ENCODE measurements at regions not wholly inside any gene's neighbourhood (a gene's known extent, or its start where the extent isn't known, plus 50 kb on each side); places are given as distances from the start of the nearest gene placed in this dataset.
"Not testable (repeated sequence)": the region's sequence is repeated elsewhere in the genome, so short reads cannot be mapped to it uniquely, and the experiment has no call there.

DNA sequence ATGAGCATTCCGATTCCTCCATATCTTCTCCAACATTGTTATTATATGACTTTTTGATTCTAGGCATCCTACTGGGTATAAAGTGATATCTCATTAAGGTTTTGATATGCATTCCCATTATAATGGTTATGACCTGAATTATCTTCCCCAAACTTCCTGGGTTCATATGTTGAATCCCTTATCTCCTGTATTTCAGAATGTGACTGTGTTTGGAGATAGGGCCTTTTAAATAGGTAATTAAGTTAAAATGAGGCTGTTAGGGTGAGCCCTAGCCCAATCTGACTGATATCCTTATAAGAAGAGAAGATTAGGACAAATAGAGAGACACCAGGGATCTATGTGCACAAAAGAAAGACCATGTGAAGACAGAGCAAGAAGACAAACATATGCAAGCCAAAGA, 96.9 kb upstream of the PMCH start:
- H4K20me1 ChIP-seq (ENCODE audit: control insufficient read depth, insufficient read depth, insufficient read length), result no peaks in the 10 kb centered on the region
- H3K18ac ChIP-seq (ENCODE audit: insufficient read length, low read depth, low read length), result no peak overlapping the region
- no peak overlapping the region for H2BK120ac ChIP-seq (ENCODE audit: low read depth, low read length, poor library complexity, severe bottlenecking)

DNA sequence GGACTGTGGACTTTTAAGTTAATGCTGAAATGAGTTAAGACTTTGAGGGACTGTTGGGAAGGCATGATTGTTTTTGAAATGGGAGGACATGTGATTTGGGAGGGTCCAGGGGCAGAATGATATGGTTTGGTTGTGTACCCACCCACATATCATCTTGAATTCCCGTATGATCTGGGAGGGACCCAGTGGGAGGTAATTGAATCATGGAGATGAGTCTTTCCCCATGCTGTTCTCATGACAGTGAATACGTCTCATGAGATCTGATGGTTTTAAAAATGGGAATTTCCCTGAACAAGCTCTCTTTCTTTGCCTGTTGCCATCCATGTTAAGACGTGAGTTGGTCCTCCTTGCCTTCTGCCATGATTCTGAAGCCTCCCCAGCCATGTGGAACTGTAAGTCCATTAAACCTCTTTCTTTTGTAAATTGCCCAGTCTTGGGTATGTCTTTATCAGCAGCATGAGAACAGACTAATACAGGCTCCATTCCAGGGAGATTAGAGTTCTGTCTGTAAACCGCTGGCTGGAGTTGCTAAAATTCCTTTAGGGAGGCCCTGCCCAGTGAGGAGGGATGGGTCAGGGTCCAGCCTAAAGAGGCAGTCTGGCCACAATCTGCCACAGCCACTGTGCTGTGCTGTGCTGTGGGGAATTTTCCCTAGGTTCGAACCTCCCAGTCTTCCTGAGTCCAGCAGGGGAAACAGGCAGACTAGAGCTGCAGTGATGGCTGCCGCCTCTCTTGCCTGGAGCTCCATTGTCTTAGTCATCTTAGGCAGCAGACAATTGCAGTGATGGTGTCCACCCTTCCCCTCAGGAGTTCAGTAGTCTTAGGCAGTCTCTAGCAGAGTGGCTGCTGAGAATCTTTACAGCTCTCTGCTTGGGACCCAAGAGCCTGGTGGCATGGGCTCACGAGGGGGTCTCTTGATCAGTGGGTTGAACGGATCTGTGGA, 94.1 kb upstream of the PMCH start:
- H3K4me2 ChIP-seq (ENCODE audit: insufficient read depth, insufficient read length, low read length); H3K4me3 Mint-ChIP-seq; H3K27ac Mint-ChIP-seq; H3K4me1 Mint-ChIP-seq; H2BK5ac ChIP-seq (ENCODE audit: insufficient read length, low read length); H3K23ac ChIP-seq (ENCODE audit: insufficient read length, low read depth, low read length); H4K91ac ChIP-seq (ENCODE audit: insufficient read length, low read depth, low read length); H3K23me2 ChIP-seq (ENCODE audit: insufficient read length, low read depth, low read length, poor library complexity, severe bottlenecking); H3K27me3 ChIP-seq (ENCODE audit: insufficient read depth, low read length); H2AK5ac ChIP-seq (ENCODE audit: insufficient read length, low read length); H4K20me1 ChIP-seq (ENCODE audit: control insufficient read depth, insufficient read depth, insufficient read length); DNase-seq; H3K14ac ChIP-seq (ENCODE audit: insufficient read depth, low read length); H3K9ac ChIP-seq (ENCODE audit: extremely low read depth, insufficient read length, low read length); H4K8ac ChIP-seq (replicated peaks; ENCODE audit: insufficient read length, low read depth, low read length); H3T11ph ChIP-seq (ENCODE audit: low read length); H3K9me3 ChIP-seq (ENCODE audit: control insufficient read depth, low read depth, low read length); H2BK15ac ChIP-seq (ENCODE audit: low read depth, low read length); H2BK20ac ChIP-seq (ENCODE audit: low read depth, low read length, poor library complexity, severe bottlenecking); H3K4ac ChIP-seq (ENCODE audit: low read depth, low read length); H3K79me1 ChIP-seq (ENCODE audit: insufficient read depth, low read depth, low read length, poor library complexity, severe bottlenecking); H3K56ac ChIP-seq (ENCODE audit: insufficient read length, low read depth, low read length); H3K4me1 ChIP-seq (ENCODE audit: insufficient read depth, low read length); H3K27me3 Mint-ChIP-seq (ENCODE audit: low read depth); H4K5ac ChIP-seq (ENCODE audit: insufficient read length, low read depth, low read length); H3K18ac ChIP-seq (ENCODE audit: insufficient read length, low read depth, low read length); H3K27ac ChIP-seq (ENCODE audit: insufficient read length, low read depth, low read length); H3K79me2 ChIP-seq (ENCODE audit: insufficient read depth, low read length); H2BK120ac ChIP-seq (ENCODE audit: low read depth, low read length, poor library complexity, severe bottlenecking); H2BK12ac ChIP-seq (ENCODE audit: insufficient read length, low read depth, low read length); H2AFZ ChIP-seq (ENCODE audit: low read length): not testable (repeated sequence)
- WGBS (ENCODE audit: extremely low coverage, insufficient read length, low lambda C conversion rate), result no CpG with 5 or more reads among the region's 8 CpGs
- peaks cover 4 to 15% (median 10%) of the 10 kb centered on the region in 3 experiments; a peak in 6 of 7 replicates for H3K36me3 Mint-ChIP-seq (ENCODE audit: insufficient read depth in 1 of 3, low read depth in 3 of 3)
- H3K9me3 Mint-ChIP-seq, result peaks cover 10 to 19% of the 10 kb centered on the region in 2 experiments

More for the DNA sequence above, 96.9 kb upstream of the PMCH start:
- H3K36me3 Mint-ChIP-seq (ENCODE audit: insufficient read depth in 1 of 3, low read depth in 3 of 3), result peaks cover 4 to 14% (median 6%) of the 10 kb centered on the region in 3 experiments; a peak in 6 of 7 replicates
- no peaks in the 10 kb centered on the region for H3K4me1 Mint-ChIP-seq
- no peak overlapping the region for H3K27ac Mint-ChIP-seq
- Histone ChIP-seq H3K9me3 (ENCODE audit: control insufficient read depth, low read depth, low read length) (no peaks in the 10 kb centered on the region), H2AK5ac (ENCODE audit: insufficient read length, low read length) (no peak overlapping the region), H3K23me2 (ENCODE audit: insufficient read length, low read depth, low read length, poor library complexity, severe bottlenecking) (no peaks in the 10 kb centered on the region), H3K4me2 (ENCODE audit: insufficient read depth, insufficient read length, low read length) (no peak overlapping the region), H2BK5ac (ENCODE audit: insufficient read length, low read length) (no peak overlapping the region), H3K79me1 (ENCODE audit: insufficient read depth, low read depth, low read length, poor library complexity, severe bottlenecking) (no peaks in the 10 kb centered on the region), H3K14ac (ENCODE audit: insufficient read depth, low read length) (no peak overlapping the region), H3K27ac (ENCODE audit: insufficient read length, low read depth, low read length) (no peak overlapping the region), H3K79me2 (ENCODE audit: insufficient read depth, low read length) (no peaks in the 10 kb centered on the region), H3K56ac (ENCODE audit: insufficient read length, low read depth, low read length) (no peak overlapping the region), H3K4ac (ENCODE audit: low read depth, low read length) (no peak overlapping the region), H2AFZ (ENCODE audit: low read length) (no peak overlapping the region), H4K5ac (ENCODE audit: insufficient read length, low read depth, low read length) (no peak overlapping the region), H3K4me1 (ENCODE audit: insufficient read depth, low read length) (no peaks in the 10 kb centered on the region), H3T11ph (ENCODE audit: low read length) (no peak overlapping the region), H4K91ac (ENCODE audit: insufficient read length, low read depth, low read length) (no peak overlapping the region), H3K27me3 (ENCODE audit: insufficient read depth, low read length) (no peaks in the 10 kb centered on the region), H2BK12ac (ENCODE audit: insufficient read length, low read depth, low read length) (no peak overlapping the region), H2BK15ac (ENCODE audit: low read depth, low read length) (no peak overlapping the region), H4K8ac (replicated peaks; ENCODE audit: insufficient read length, low read depth, low read length) (no peak overlapping the region), H3K9ac (ENCODE audit: extremely low read depth, insufficient read length, low read length) (no peak overlapping the region), H3K23ac (ENCODE audit: insufficient read length, low read depth, low read length) (no peak overlapping the region), H2BK20ac (ENCODE audit: low read depth, low read length, poor library complexity, severe bottlenecking) (no peak overlapping the region)
- no peak for DNase-seq
- no CpG with 5 or more reads among the region's 1 CpG for WGBS (ENCODE audit: extremely low coverage, insufficient read length, low lambda C conversion rate)
- H3K27me3 Mint-ChIP-seq (ENCODE audit: low read depth), result no peaks in the 10 kb centered on the region
- TF ChIP-seq, protein P1, sequence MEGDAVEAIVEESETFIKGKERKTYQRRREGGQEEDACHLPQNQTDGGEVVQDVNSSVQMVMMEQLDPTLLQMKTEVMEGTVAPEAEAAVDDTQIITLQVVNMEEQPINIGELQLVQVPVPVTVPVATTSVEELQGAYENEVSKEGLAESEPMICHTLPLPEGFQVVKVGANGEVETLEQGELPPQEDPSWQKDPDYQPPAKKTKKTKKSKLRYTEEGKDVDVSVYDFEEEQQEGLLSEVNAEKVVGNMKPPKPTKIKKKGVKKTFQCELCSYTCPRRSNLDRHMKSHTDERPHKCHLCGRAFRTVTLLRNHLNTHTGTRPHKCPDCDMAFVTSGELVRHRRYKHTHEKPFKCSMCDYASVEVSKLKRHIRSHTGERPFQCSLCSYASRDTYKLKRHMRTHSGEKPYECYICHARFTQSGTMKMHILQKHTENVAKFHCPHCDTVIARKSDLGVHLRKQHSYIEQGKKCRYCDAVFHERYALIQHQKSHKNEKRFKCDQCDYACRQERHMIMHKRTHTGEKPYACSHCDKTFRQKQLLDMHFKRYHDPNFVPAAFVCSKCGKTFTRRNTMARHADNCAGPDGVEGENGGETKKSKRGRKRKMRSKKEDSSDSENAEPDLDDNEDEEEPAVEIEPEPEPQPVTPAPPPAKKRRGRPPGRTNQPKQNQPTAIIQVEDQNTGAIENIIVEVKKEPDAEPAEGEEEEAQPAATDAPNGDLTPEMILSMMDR (conservative IDR thresholded peaks at IDR 0.05), result no peak
- H3K4me3 Mint-ChIP-seq, result no peak overlapping the region
- H3K9me3 Mint-ChIP-seq, result peaks cover 10 to 12% of the 10 kb centered on the region in 2 experiments

Measured in H9 (cell line).